HepG2 (cell line): ENCODE measurements at regions not wholly inside any gene's neighbourhood (a gene's known extent, or its start where the extent isn't known, plus 50 kb on each side); places are given as distances from the start of the nearest gene placed in this dataset.

Source experiments
- CC2D1A ChIP-seq: sonication (generic); formaldehyde crosslinking; IDR thresholded peaks from 2 replicates; pipeline ENCODE4 v1.8.1; 2023; ENCODE audit warnings: mild to moderate bottlenecking, missing genetic modification reagents
- ELF4 ChIP-seq: sonication (generic); formaldehyde crosslinking; IDR thresholded peaks from 2 replicates; pipeline ENCODE4 v1.5.0; 2020; ENCODE audit warnings: missing genetic modification reagents, mild to moderate bottlenecking, moderate library complexity, borderline replicate concordance
- NBN ChIP-seq: fragments of 450-650 bp; conservative IDR thresholded peaks from 2 replicates; pipeline ENCODE4 v1.6.1; 2017
- PRDM10 ChIP-seq: sonication (generic); formaldehyde crosslinking; IDR thresholded peaks from 2 replicates; pipeline ENCODE4 v1.4.0; 2020; ENCODE audit warnings: low read depth, missing genetic modification reagents
- RAD21 ChIP-seq: fragments of 450-650 bp; formaldehyde crosslinking; IDR thresholded peaks from 2 replicates; pipeline ENCODE4 v1.5.0; 2020; ENCODE audit warnings: mild to moderate bottlenecking
- TBL1XR1 ChIP-seq: fragments of 150-350 bp; IDR thresholded peaks from 2 replicates; pipeline ENCODE4 v1.6.1; 2014; ENCODE audit warnings: borderline replicate concordance, low read length; ENCODE audit not compliant: partially characterized antibody
- ZNF263 ChIP-seq: sonication (generic); formaldehyde crosslinking; IDR thresholded peaks from 2 replicates; pipeline ENCODE4 v1.4.0; 2020; ENCODE audit warnings: missing genetic modification reagents
- ZNF350 ChIP-seq: sonication (generic); formaldehyde crosslinking; IDR thresholded peaks from 2 replicates; pipeline ENCODE4 v1.4.0; 2020; ENCODE audit warnings: mild to moderate bottlenecking, low read depth, missing genetic modification reagents, borderline replicate concordance
- ZNF792 ChIP-seq: IDR thresholded peaks from 2 replicates; pipeline ENCODE4 v1.6.1; 2016

GRCh38 chr7:36083626-36084380 is 69.3 kb upstream of the EEPD1 start:
- TF ChIP-seq RAD21 (CRISPR knock-in tag) (no peak), ZNF792 (CRISPR knock-in tag) (no peak), CC2D1A (no peak), TBL1XR1 (no peak), ZNF350 (CRISPR knock-in tag) (no peak), PRDM10 (CRISPR knock-in tag) (no peak), ZNF263 (CRISPR knock-in tag) (no peak), ELF4 (no peak), NBN (no peak)
